OCI-LY7 (cell line): ENCODE measurements at regions not wholly inside any gene's neighbourhood (a gene's known extent, or its start where the extent isn't known, plus 50 kb on each side); places are given as distances from the start of the nearest gene placed in this dataset.

Experiments
- BruUV-seq: library from RNA; stranded (reverse); fragments of 400-500 nt; replicated peaks from 2 replicates; lab custom pipeline; 2021; lab: Mats Ljungman, UMichigan
- CTCF ChIA-PET: fragments of 300-600 bp; sonication (Branson Sonifier 250); formaldehyde crosslinking; loops from one replicate; lab custom pipeline; 2022; ENCODE audit warnings: antibody characterized with exemption; ENCODE audit not compliant: unreplicated experiment; lab: Charles Lee
- POLR2A ChIA-PET: fragments of 300-600 bp; sonication (Branson Sonifier 250); formaldehyde crosslinking; loops from one replicate; lab custom pipeline; 2022; ENCODE audit warnings: antibody characterized with exemption; lab: Charles Lee
- DNase-seq: peaks from one replicate; pipeline ENCODE4 v3.0.0-alpha.2; 2015; ENCODE audit warnings: low spot score
- H2AFZ ChIP-seq: fragments of 200-600 bp; sonication (generic), shearing (Covaris generic); 2 replicates; pipeline ENCODE4 v1.6.1; 2014; ENCODE audit warnings: mild to moderate bottlenecking, antibody characterized with exemption, low read length, moderate library complexity
- H3K27ac ChIP-seq: fragments of 200-600 bp; sonication (generic); 2 replicates; pipeline ENCODE4 v1.5.1; 2014; ENCODE audit warnings: mixed run types, low read depth, mild to moderate bottlenecking, moderate library complexity, low read length, inconsistent platforms; ENCODE audit not compliant: poor library complexity, severe bottlenecking
- H3K36me3 ChIP-seq: fragments of 200-600 bp; sonication (generic); 2 replicates; pipeline ENCODE4 v1.6.1; 2014; ENCODE audit warnings: mild to moderate bottlenecking, antibody characterized with exemption, low read length, moderate library complexity, mixed read lengths; ENCODE audit not compliant: insufficient read depth
- H3K4me1 ChIP-seq: fragments of 200-600 bp; sonication (generic); 2 replicates; pipeline ENCODE4 v1.5.1; 2014; ENCODE audit warnings: mild to moderate bottlenecking, low read length; ENCODE audit not compliant: insufficient read depth, poor library complexity, severe bottlenecking
- H3K4me2 ChIP-seq: fragments of 200-600 bp; sonication (generic); 2 replicates; pipeline ENCODE4 v1.6.1; 2014; ENCODE audit warnings: mild to moderate bottlenecking, low read length
- H3K4me3 ChIP-seq: fragments of 200-600 bp; sonication (generic); 2 replicates; pipeline ENCODE4 v1.5.1; 2014; ENCODE audit warnings: mild to moderate bottlenecking, low read depth, low read length; ENCODE audit not compliant: poor library complexity, severe bottlenecking
- H3K79me2 ChIP-seq: fragments of 200-600 bp; sonication (generic); 2 replicates; pipeline ENCODE4 v1.6.1; 2016; ENCODE audit warnings: low read depth, mild to moderate bottlenecking, low read length, moderate library complexity, mixed read lengths; ENCODE audit not compliant: insufficient read depth
- H3K9me2 ChIP-seq: fragments of 200-600 bp; sonication (generic); 2 replicates; pipeline ENCODE4 v1.6.1; 2016; ENCODE audit warnings: mild to moderate bottlenecking, low read length, mixed read lengths; ENCODE audit not compliant: insufficient read depth
- H3K9me3 ChIP-seq: fragments of 200-600 bp; sonication (generic); 2 replicates; pipeline ENCODE4 v1.6.1; 2014; ENCODE audit warnings: mild to moderate bottlenecking, mixed run types, low read length, mixed read lengths
- H4K20me1 ChIP-seq: fragments of 200-600 bp; sonication (generic); 2 replicates; pipeline ENCODE4 v1.6.1; 2014; ENCODE audit warnings: mild to moderate bottlenecking, antibody characterized with exemption, low read length, moderate library complexity, mixed read lengths; ENCODE audit not compliant: insufficient read depth
- CTCF ChIP-seq: fragments of 200-600 bp; sonication (generic); conservative IDR thresholded peaks from 2 replicates; pipeline ENCODE4 v1.5.1; 2014; ENCODE audit warnings: mild to moderate bottlenecking, antibody characterized with exemption, low read length, moderate library complexity, mixed read lengths
- EZH2phosphoT487 ChIP-seq: fragments of 200-600 bp; sonication (generic); IDR thresholded peaks from 2 replicates; pipeline ENCODE4 v1.6.1; 2018; ENCODE audit warnings: low read depth, borderline replicate concordance, mild to moderate bottlenecking, mixed run types, antibody characterized with exemption, low read length, moderate library complexity, mixed read lengths
- intact Hi-C: fragments of 100-400 bp; cut with micrococcal nuclease; formaldehyde crosslinking; loops from one replicate; pipeline ENCODE4 v1.10.0; 2022; ENCODE audit not compliant: unreplicated experiment

- no peaks in the 10 kb centered on the region for H3K4me1 ChIP-seq
- no peak overlapping the region for H2AFZ ChIP-seq
- no peaks in the 10 kb centered on the region for H3K9me3 ChIP-seq
- no TSS peak for BruUV-seq
- no peak overlapping the region for H3K4me2 ChIP-seq
- no peaks in the 10 kb centered on the region for H4K20me1 ChIP-seq
- ChIA-PET POLR2A (no interaction called here), CTCF (no interaction called here)
- no peak for TF ChIP-seq CTCF
- no peak for TF ChIP-seq EZH2phosphoT487
- H3K27ac ChIP-seq: no peak overlapping the region
- no peaks in the 10 kb centered on the region for H3K79me2 ChIP-seq
- intact Hi-C loops: no loop called here
- DNase-seq: no peak
- no peaks in the 10 kb centered on the region for H3K9me2 ChIP-seq
- H3K4me3 ChIP-seq: no peak overlapping the region
- H3K36me3 ChIP-seq: no peaks in the 10 kb centered on the region
These were observed 127.2 kb upstream of the PABPC4L start for GRCh38 chr4:134328741-134329140.

- no peak overlapping the region for H3K4me2 ChIP-seq
- TF ChIP-seq CTCF (no peak), EZH2phosphoT487 (no peak)
- no peak overlapping the region for H3K4me3 ChIP-seq
- no TSS peak for BruUV-seq
- ChIA-PET CTCF (no interaction called here), POLR2A (no interaction called here)
- no peaks in the 10 kb centered on the region for H3K9me2 ChIP-seq
- DNase-seq: no peak
- no peak overlapping the region for H2AFZ ChIP-seq
- no peaks in the 10 kb centered on the region for H3K9me3 ChIP-seq
- H4K20me1 ChIP-seq: no peaks in the 10 kb centered on the region
- no peak overlapping the region for H3K27ac ChIP-seq
- no peaks in the 10 kb centered on the region for H3K4me1 ChIP-seq
- H3K79me2 ChIP-seq: no peaks in the 10 kb centered on the region
- no peaks in the 10 kb centered on the region for H3K36me3 ChIP-seq
- intact Hi-C loops: no loop called here
These were observed 125.9 kb upstream of the PABPC4L start for GRCh38 chr4:134327274-134328122.

- H3K79me2 ChIP-seq: no peaks in the 10 kb centered on the region
- no peak overlapping the region for H2AFZ ChIP-seq
- intact Hi-C loops: no loop called here
- no peaks in the 10 kb centered on the region for H3K4me1 ChIP-seq
- no peak overlapping the region for H3K4me3 ChIP-seq
- BruUV-seq: no TSS peak
- CTCF ChIA-PET: no interaction called here
- no peak for DNase-seq
- TF ChIP-seq CTCF: no peak
- no peak for TF ChIP-seq EZH2phosphoT487
- no peaks in the 10 kb centered on the region for H3K36me3 ChIP-seq
- POLR2A ChIA-PET: no interaction called here
- H4K20me1 ChIP-seq: no peaks in the 10 kb centered on the region
- H3K9me2 ChIP-seq: no peaks in the 10 kb centered on the region
- no peak overlapping the region for H3K27ac ChIP-seq
- H3K4me2 ChIP-seq: no peak overlapping the region
- no peaks in the 10 kb centered on the region for H3K9me3 ChIP-seq
These were observed 125.3 kb upstream of the PABPC4L start for GRCh38 chr4:134326866-134327265.
